Right hindlimb (tissue), 1 donor: ENCODE measurements at regions not wholly inside any gene's neighbourhood (a gene's known extent, or its start where the extent isn't known, plus 50 kb on each side); places are given as distances from the start of the nearest gene placed in this dataset.

Source experiments
- DNase-seq: peaks from one replicate; pipeline ENCODE4 v3.0.0-alpha.2; 2018

DNA sequence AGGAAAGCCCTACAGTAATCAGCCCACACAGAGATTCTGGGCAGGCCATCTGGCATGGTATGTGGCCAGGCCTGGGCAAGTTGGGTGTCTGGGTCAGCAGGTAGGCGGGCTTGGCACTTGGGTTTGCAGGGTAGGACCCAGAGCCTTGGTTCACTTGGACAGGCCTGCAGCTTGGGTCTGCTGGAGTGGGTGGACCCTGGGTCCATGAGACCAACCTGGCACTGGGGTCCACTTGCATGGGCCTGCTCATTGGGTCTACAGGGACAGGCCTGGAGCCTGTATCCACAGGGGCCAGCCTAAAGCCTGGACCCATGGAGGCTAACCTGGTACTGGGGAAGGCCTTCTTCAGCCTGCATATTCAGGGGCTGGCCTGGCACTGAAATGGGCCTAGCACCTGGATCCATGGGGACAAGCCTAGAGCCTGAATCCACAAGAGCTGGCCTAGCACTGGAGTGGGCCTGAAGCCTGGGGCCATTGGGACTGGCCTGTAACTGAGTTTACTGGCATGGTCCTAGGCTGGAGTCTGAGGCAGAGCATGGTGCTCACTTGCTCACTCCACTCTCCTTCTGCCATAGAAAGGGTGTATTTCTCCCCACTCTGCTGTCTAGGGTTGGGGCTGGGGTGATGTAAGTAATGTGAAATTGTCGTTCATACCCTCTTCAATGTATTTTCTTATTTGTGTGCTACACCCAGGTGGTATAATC is 315.0 kb downstream of the AHR start:
- DNase-seq, result no peak

DNA sequence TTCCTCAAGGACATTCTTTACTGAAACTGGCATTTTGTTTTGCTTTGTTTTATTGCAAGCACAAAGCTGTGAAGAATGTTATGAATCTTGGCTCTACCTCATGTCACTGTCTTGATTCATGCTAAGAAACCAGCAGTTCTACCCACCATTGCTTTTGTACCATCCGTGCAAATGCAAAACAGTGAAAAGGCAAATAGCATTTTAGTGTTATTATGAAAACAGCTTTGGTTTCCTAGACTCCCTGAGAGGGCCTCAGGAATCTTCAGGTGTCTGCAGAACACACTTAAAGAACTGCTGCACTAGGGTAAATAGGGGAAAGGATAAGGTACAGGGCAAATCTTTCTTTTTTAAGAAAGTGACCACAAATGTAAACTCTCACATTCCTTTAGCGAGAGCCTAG is 318.9 kb downstream of the AHR start:
- DNase-seq, result no peak

DNA sequence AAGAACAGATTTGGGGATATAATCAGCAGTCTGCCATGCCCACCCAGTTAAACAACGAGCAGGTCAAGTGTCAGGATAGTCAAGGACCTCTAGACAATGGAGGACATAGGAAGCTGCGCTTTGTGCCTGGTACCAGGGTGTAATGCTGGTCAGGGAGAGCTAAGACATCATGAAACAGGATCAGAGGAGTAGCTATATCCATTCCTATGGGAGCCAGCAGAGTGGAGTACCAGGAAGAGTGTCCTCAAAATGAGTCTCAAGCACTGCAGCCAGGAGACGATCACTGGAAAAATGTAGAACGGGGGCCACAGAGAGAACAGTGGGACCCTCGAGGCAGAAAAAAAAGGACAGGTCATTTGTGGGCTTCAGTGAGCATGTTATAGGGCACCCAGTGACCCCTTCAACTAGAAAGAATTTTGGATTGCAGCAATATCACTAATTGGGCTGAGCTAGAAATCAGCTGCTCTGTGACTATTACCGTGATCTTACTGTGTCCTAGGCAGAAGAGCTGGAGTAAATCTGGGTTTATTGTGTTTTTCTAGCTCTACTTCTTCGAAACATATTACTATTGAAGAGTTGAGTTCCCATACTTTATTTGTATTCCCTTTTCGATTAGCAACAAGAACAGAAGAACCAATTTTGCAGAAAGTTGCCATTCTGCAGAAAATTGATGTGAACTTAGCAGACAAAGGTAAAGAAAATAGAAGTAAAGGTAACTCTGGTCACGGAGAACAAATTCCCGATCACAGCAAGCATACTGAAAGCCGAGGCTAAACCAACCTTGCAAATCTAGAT is 319.6 kb downstream of the AHR start:
- no peak for DNase-seq

DNA sequence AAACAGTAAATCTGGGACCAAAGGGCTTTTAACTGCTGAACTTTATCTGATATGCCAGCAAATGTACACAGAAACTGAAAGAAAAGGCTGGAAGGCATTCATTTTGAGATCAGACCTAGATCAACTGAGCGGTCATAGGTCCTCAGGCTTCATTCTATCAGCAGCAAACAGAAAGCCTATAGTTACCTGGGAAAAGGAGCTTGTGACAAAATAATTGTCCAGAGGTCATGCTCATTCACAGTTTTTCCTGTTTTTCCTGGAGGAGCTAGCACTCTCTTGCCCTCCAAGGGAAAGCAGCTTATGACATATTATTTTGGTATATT is 320.2 kb downstream of the AHR start:
- DNase-seq, result no peak

DNA sequence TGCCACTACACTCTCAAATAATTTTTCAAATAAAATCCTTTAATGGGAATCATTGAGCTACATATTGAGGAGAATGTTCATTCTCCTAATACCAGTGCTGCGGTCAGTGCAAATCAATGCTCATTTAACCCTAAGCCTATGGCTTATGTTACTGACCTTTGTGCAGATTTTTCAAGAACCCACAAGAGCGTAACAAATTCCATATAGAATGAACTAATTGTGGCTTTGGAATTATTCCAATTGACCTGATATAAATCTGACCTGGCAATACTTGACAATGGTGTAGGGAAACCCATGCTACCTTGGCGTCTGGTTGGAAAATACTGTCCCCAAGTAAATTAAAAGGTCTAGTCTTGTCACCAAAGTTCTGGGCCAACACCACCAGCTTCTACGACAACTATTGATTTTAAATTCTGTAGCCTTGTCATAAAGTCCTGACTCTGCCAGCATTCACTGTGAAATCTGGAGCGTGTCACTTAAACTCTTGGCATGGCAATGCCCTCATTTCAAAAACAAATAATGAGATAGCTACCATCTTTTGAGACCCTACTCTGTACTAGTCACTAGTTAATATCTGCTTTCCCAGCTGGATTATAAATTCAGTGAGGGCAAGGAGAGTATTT is 320.9 kb downstream of the AHR start:
- DNase-seq, result no peak

DNA sequence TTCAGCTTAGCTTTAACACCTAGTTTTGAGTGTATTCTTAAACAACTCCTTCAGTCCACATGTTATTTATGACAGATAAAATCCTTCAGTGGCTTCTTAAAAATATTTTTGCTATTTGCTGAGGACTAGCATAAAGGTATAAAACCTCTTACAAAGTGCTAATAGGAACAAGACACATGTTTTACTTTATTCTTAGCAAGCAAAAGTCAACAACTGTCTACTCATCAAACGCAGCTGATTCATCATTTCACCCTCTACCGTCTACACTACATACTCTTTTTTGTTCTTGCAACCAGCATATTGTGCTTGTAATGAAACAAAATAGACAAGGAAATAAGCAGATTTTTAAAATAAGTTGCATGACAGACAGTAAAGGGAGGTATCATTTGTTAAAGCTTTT is 319.7 kb downstream of the SNX13 start:
- no peak for DNase-seq

DNA sequence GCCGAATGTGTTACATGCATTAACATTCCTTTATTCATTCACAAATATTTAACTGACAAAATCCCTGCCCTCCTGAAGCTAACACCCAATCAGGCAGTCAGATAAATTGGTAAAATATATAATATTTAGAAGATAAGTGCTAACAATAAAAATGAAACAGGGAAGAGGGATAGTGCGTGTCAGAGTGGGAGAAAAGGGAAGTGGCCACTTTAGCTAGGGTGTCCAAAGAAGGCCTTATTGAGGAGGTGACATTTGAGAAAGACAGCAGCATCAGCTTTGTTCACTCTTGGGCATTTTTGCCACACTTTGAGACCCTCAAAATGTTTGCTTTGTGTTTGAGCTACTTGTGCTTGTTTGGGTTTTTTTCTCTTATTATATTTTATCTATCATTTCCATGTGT is 317.8 kb downstream of the SNX13 start:
- no peak for DNase-seq

DNA sequence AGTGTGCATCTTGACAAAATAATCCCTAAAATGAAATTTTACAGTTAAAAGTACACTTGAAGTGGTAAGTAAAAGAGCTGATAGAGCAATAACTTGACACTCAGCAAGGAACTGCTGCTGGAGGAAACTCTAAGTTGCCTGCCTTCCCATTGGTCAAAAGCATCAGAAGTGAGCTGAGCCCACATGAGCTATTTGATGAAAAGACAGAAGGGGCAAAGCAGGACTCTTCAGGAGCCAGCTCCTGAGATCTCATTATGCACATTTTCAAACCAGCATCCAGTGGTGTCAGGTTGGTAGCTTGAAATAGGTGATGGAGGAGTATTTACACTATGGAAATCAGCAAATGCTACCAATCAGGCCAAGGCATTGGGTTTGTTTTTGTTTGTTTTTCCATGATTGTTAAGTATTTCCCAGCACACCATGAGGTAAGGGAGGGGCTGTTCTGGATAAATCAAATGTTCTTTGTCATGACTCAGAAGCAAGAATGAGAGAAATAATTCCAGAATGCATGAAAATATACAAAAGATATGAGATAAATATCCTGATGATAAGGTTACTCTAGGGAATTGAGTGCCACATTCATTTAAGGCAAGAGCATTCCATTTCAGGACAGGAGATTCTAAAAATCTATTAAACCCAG is 316.6 kb downstream of the SNX13 start:
- no peak for DNase-seq

DNA sequence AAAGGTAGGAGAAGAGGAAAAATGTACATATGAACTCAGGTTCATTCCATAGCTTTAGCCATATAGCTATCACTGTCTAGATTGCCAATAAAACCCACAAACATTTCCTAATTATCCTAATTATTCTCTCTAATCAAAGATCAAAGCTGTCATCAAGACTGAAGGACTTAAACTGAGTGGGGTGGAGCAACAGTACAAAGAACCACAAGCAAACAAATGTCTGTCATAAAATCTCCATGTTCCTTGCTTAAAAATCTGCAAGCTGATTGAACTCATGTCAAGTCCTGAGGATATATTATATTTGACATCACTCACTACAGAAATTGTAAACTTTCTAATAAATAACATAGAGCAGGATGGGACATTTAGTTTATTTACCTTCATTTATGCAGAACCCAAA is 315.9 kb downstream of the SNX13 start:
- no peak for DNase-seq

DNA sequence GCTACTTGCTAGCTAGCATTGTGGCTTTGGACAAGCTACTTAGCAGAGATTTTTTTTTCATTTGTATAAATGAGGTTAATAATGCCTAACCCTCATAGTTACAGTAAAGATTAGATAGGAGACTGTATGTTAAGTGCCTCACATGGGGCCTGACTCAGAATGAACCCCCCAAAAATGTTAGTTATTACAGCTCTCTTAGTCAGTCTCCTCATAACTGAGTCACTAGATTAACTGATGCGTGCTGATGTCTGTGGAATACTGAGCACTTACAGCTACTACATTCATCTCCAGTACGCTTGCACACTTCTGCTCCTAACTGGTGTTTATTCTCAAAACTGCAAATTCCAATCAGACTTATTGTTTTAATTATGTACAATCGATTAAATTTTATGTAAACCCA is 315.3 kb downstream of the SNX13 start:
- no peak for DNase-seq

DNA sequence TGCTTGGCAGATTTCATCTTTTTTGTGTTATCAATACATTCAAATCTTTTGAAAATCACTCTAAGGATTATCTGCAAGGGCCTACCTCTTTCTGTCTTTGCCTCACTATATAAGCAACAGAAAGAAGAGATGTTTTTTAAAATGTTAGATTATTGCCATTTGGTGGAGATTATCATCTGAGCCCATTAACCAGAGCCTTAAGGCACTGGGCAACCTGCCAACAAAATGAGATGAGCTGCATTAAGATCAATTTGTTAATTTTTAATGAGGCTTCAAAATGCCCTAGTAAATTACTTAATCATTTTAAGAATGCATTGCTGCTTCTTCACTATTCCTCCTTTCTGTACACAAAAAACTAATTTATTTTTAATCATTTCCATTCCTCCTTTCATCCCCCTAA is 314.1 kb downstream of the SNX13 start:
- DNase-seq, result no peak

DNA sequence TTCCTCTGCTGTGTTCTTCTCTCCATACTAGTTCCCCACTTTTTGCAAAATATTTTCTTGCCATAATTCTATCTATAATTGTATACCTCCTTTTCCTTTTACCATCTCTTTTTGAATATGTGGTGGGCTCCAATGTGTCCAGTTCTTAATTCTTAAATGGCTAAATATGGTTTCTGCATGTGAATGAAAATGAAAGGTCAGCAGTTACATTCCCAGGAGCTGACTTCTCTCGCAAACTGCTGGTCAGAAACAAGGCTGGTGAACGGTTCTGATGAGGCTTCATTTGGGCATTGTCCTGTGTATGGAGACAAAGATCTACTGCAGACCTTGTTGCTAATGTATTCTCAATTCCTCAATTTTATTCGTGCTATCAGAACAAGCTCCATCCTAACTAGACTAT is 309.2 kb downstream of the SNX13 start:
- no peak for DNase-seq

DNA sequence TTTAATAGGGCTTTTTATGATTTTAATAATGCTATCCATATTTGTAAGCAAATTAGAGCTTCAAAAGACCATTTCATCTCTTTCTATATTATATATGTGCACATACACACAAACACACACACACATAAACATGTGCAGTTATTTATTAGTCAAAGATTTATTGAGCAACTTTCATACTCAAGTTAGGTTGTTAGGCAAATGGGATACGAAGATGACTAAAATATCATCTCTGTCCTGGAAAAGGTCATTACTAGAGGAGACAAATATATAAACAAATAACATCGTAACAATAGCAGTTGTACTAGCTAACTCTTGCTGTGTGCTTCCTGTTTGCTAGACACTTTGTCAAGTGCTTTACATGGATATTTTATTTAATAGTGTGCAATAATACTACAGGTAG is 307.9 kb downstream of the SNX13 start:
- DNase-seq, result no peak

DNA sequence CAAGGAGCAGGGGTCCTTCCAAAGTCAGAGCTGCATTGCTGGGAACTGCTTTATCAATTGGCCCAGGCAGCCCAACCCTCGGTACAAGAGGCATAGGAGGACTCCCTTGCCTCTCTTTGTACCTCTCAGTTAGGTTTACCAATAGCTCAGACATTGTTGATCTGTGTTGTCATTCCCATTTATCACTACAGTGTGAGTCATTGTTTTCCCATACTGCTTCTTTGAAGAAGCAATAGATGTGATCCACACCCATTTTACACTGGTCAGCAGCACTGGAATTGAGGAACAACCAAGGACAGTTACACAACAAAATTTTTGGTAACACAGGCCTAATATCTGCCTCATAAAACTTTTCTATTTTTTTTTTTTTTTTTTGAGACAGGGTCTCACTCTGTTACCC is 307.2 kb downstream of the SNX13 start:
- no peak for DNase-seq

DNA sequence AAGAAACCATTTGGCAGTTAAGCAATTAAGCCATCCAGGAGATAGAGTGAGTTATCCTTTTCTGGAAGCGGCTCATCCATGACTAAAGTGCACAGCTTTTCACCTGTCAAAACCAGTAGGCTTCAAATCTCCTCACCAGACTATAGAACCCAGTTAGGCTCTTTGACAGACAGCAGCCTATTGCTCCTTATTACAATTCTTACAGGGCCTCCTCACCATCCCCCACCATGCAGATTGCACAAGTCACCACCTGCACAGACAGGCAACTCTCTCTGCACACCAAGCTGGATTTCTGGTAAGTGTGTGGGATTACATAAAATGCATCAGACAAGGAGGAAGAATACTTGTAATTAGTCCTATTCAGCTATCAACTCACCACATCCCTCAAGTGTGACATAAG is 301.6 kb downstream of the SNX13 start:
- DNase-seq, result no peak

DNA sequence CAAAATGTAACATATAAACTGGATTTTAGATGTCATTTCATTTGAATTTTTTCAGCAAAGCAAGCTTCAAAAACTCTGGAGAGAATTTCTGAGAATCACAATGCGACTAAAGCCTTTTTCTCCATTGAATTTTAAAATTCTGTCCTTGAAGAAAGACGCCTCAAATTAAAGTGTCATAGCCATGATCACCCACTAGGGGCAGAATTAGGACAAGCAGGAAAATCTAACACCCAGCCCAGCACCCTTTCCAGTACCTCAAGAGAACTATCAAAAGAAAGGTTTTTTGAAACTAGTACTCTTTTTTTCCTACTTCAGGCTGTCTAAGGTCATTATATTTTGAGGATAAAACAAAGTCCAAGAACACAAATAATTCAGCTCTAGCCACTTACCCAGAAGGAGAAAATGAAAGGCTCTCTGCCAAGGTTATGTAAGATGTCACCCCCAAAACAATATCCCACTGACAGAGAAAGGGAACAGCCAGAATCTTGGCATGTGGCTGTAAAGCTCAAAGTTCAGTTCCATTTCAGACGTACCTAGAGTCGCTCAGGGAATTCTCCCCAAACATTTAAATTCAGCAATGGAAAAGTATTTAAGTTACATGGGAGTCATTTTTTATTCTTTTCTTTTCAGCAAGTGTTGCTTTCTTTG is 299.4 kb downstream of the SNX13 start:
- no peak for DNase-seq

DNA sequence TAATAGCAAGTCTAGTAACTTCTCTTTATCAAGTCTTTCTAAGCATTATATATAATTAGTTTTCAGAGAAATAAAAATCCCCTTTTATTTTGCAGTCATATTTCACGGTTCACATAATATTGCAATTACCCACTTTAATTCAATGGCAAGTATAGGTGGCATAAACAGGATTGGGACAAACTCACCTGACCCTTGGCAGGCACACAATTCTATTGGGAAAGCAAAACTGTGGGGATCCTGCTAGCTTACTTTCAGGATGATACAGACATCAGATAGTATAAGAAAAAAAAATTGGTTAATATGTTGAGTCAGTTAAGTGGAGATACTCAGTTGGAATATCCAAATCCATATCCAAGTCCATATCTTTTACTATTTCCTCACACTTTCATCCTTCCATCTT is 294.8 kb downstream of the SNX13 start:
- DNase-seq, result no peak

DNA sequence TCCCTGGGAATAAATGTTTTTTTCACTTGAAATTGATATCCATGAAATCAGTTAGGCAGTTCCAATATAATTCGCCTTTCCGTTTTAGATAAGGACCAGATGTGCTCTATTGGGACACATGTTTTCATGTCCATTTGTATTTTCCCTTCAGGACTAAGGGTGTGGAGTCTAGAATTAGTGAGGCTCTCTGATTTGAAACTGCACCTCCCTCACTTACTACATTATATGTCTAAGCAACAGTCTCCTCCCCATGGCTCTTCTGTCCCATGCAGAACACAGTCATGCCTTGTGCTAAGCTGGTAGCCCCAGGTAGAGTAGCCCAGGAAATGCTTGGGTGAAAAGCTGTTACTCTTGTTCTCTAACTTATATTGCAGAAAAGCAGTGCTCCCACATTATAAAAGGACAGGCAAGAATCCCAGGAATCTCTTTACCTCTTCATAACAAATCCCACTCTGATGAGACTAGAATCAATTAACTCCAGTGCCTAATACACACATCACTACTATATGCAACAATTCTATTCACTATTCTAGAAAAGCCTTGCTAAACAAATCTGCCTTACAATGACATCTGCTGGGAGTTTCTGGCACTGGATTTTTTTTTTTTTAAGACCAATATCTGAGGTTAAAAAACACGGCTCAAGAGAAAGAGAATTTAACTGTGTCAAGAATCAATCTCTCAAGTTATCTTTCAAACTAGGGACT is 293.9 kb downstream of the SNX13 start:
- DNase-seq, result no peak

DNA sequence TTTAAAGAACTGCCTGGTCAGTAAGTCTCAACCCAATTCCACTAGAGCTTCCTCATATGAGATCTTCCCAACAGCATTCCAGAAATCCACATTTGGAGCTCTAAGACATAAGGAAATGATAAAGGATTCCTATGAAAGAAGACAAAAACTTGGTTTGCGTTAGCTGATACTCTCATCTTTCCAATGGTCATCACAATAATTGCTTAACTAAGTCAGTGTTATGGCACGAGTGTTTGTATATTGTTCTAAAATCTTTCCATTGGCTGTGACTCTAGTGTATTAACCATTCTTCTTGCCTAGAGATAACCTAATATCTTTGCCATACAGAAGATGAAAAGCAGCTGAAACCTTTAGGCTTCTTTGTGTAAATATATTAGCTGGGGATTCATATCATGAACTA is 289.0 kb downstream of the SNX13 start:
- DNase-seq, result no peak

DNA sequence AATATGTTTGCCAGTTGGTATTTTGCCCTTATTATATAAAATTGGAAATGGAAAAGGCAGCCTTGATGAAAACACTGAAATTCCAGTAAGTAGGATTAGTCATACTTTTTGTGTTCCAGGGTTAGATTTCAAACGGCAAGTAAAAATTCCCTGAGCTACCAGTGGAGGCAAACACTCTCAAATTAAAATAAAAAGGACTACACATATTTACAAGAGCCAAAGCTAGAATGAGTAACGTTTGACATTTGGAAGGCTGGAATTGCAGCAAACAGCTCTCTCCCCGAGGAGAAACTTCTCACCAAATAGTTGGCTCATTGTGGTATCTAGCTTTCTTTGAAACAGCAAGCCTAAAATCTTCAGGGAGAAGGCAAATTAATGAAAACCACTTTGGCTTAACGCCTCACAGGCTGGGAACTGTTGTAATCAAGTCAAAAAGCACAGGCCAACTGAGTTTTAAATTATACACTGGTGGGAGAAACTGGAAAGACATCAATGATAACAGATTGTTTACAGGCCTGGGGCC is 288.4 kb downstream of the SNX13 start:
- DNase-seq, result peak; percentile 80

DNA sequence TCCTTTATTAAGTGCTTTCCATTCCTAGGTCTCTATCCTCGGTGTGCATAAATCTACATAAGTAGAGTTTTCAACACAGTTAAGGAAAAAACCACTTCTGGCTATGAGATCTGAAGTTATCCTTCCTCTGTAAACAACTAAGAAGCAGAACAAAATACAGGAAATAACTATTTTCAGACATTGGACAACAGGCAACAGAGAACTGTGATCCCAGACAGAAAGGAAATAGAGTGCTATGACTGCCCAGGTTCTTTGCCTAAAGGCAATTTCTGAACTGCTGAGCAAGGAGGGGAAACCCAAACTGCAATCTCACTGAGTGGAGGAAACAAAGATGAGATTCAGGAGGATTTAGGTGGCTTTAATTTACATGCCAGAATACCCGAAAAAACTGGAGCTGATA is 285.4 kb downstream of the SNX13 start:
- no peak for DNase-seq

DNA sequence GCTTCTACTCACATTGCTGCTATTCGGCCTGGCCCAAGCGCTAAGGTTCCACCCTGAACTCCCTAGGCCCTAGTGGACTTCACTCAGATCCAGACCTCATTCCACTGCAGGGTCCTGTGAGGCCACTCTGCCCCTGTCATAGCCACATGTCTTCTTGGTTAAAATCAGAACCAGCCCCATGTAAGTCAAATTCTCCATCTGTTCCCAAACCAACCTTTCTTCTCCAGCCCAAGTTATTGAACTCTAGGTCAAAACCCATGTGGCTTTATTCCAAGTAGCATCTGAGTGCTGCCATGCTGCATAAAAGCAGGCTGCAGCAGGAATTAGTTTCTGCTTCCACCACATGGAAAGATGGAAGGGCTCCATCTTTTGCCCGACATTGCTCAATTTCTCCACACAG is 281.2 kb downstream of the SNX13 start:
- DNase-seq, result no peak

DNA sequence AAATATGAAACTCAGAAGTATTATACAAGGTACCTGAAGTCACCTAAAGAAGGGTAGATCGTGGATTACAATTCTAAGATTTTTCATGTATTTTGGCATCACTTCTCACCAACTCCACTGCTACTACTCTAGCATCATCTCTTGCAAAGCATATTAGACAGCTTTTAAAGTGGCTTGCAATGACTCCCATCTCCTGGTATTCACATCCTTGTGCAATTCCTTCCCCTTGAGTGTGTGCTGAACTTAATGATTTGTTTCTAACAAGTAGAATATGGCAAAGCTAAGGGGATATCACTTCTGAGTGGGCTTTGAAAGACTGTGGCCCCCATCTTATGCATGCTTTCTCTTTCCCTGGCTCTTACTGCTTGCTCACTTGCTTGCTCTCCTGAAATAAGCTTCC is 280.2 kb downstream of the SNX13 start:
- no peak for DNase-seq
